ENCODE measurements at regions not wholly inside any gene's neighbourhood (a gene's known extent, or its start where the extent isn't known, plus 50 kb on each side); places are given as distances from the start of the nearest gene placed in this dataset.

DNA sequence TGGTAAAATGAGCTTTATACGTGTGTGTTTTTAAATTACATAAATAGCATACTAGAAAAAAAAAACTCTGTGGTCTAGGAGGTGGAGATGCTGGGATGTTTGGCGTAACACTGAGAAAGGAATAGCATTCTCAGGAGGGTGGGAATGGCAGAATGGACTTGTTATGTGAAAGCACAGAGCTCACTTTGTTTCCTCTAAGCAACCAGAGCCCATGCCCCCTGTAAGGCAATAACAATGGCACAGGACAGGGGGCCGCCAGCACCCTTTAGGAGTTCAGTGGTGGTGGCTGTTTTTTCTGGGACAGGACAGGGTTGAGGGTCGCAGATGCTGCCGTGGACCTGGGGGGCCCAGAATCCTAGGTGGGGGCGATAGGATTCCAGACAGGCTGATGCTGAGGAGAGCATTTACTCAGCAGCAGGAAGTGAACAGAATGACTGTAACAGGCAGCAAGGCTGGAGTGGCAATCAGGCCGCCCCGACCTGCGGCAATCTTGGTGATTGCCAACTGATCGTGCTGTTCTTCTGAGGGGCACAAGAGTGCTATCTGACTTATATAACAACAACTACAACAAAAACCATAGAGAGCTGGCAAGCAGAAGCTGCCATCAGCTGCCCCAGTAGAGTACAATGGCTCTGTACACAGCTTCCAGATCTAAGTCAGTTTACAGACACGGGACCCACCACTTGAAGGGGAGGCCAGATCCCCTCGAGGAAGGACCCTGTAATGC, 160.4 kb downstream of the UACA start:
- no peaks in the 10 kb centered on the region for H3K9me3 ChIP-seq (ENCODE audit: low read length)
- no peak overlapping the region for H2AFZ ChIP-seq (ENCODE audit: low read length)
- no peaks in the 10 kb centered on the region for H3K36me3 ChIP-seq (ENCODE audit: insufficient read depth, low read length)
- H3K79me2 ChIP-seq (ENCODE audit: insufficient read depth, low read depth, low read length): no peaks in the 10 kb centered on the region
- H3K4me2 ChIP-seq (ENCODE audit: low read length): no peak overlapping the region
- no peak for DNase-seq (ENCODE audit: low spot score)
- no peak overlapping the region for H3K4me3 ChIP-seq (ENCODE audit: low read depth, low read length, poor library complexity, severe bottlenecking)
- intact Hi-C loops (cut with micrococcal nuclease; ENCODE audit: unreplicated experiment): no loop called here
- no TSS peak for BruUV-seq (replicated peaks)
- H3K9me2 ChIP-seq (ENCODE audit: insufficient read depth, low read length): no peaks in the 10 kb centered on the region
- no peak overlapping the region for H3K27ac ChIP-seq (ENCODE audit: low read depth, low read length, poor library complexity, severe bottlenecking)
- H3K4me1 ChIP-seq (ENCODE audit: insufficient read depth, low read length, poor library complexity, severe bottlenecking): no peaks in the 10 kb centered on the region
- CTCF ChIA-PET (ENCODE audit: unreplicated experiment): no interaction called here
- TF ChIP-seq EZH2phosphoT487 (IDR thresholded peaks at IDR 0.05; ENCODE audit: borderline replicate concordance, low read depth, low read length) (no peak), CTCF (conservative IDR thresholded peaks at IDR 0.05; ENCODE audit: low read length) (no peak)
- POLR2A ChIA-PET: interaction anchor here (0.7 kb wide), 1 partner anchor 730 kb away, joined by 3 read pairs; no protein-coding TSS in a partner anchor
- H4K20me1 ChIP-seq (ENCODE audit: insufficient read depth, low read length): no peaks in the 10 kb centered on the region

DNA sequence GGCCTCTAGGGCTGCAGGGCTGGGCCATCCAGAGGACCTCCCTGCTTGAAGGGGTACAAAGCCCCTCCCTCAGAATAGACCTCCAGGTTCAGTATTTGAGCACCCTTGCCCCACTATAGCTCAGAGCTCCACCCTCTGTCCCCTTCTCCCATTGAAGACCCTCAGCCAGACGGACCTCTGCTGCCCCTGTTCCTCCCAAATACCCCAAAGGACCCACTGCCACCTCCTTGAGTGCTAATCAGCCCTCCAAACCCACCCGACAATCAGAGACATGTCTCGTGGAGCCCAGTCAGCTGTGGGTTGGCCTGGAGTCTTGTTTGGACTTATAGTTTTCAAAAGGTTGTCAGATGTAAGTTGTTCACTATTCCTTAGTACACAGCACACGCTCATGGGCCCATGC, 161.1 kb downstream of the UACA start:
- Histone ChIP-seq H3K9me2 (ENCODE audit: insufficient read depth, low read length) (no peaks in the 10 kb centered on the region), H3K4me2 (ENCODE audit: low read length) (no peak overlapping the region), H2AFZ (ENCODE audit: low read length) (no peak overlapping the region), H3K79me2 (ENCODE audit: insufficient read depth, low read depth, low read length) (no peaks in the 10 kb centered on the region), H4K20me1 (ENCODE audit: insufficient read depth, low read length) (no peaks in the 10 kb centered on the region), H3K36me3 (ENCODE audit: insufficient read depth, low read length) (no peaks in the 10 kb centered on the region), H3K4me3 (ENCODE audit: low read depth, low read length, poor library complexity, severe bottlenecking) (no peak overlapping the region), H3K27ac (ENCODE audit: low read depth, low read length, poor library complexity, severe bottlenecking) (no peak overlapping the region), H3K4me1 (ENCODE audit: insufficient read depth, low read length, poor library complexity, severe bottlenecking) (no peaks in the 10 kb centered on the region), H3K9me3 (ENCODE audit: low read length) (no peaks in the 10 kb centered on the region)
- POLR2A ChIA-PET: interaction anchor here (0.7 kb wide), 1 partner anchor 730 kb away, joined by 3 read pairs; no protein-coding TSS in a partner anchor
- DNase-seq (ENCODE audit: low spot score): no peak
- BruUV-seq (replicated peaks): no TSS peak
- CTCF ChIA-PET (ENCODE audit: unreplicated experiment): no interaction called here
- intact Hi-C loops (cut with micrococcal nuclease; ENCODE audit: unreplicated experiment): no loop called here
- no peak for TF ChIP-seq EZH2phosphoT487 (IDR thresholded peaks at IDR 0.05; ENCODE audit: borderline replicate concordance, low read depth, low read length)
- no peak for TF ChIP-seq CTCF (conservative IDR thresholded peaks at IDR 0.05; ENCODE audit: low read length)

DNA sequence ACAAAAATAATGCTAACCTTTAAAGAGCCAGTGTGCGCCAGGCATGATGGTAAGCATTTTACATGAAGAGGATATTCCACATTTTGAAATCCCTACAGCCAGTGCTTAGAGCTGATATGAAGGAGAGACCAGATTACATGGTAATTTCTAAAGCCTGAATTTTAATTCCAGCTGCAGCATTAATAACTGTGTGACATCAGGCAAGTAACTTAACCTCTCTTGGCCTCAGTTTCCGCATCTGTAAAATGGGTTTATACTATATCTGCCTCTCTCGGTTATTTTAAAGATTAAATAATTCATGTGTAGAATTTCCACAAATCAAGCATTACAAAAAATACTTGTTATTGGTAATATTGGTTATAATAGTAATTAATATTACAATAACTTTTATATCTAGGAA, 165.4 kb downstream of the UACA start:
- no peaks in the 10 kb centered on the region for H3K4me1 ChIP-seq (ENCODE audit: insufficient read depth, low read length, poor library complexity, severe bottlenecking)
- H3K4me2 ChIP-seq (ENCODE audit: low read length): no peak overlapping the region
- H3K4me3 ChIP-seq (ENCODE audit: low read depth, low read length, poor library complexity, severe bottlenecking): no peak overlapping the region
- POLR2A ChIA-PET: no interaction called here
- H3K79me2 ChIP-seq (ENCODE audit: insufficient read depth, low read depth, low read length): no peaks in the 10 kb centered on the region
- H3K9me3 ChIP-seq (ENCODE audit: low read length): 0 out of 2 replicates have a peak, but pooled peaks cover 6% of the 10 kb centered on the region
- BruUV-seq (replicated peaks): no TSS peak
- no peaks in the 10 kb centered on the region for H4K20me1 ChIP-seq (ENCODE audit: insufficient read depth, low read length)
- no peaks in the 10 kb centered on the region for H3K36me3 ChIP-seq (ENCODE audit: insufficient read depth, low read length)
- H3K27ac ChIP-seq (ENCODE audit: low read depth, low read length, poor library complexity, severe bottlenecking): no peak overlapping the region
- no peaks in the 10 kb centered on the region for H3K9me2 ChIP-seq (ENCODE audit: insufficient read depth, low read length)
- CTCF ChIA-PET (ENCODE audit: unreplicated experiment): no interaction called here
- no peak overlapping the region for H2AFZ ChIP-seq (ENCODE audit: low read length)
- TF ChIP-seq CTCF (conservative IDR thresholded peaks at IDR 0.05; ENCODE audit: low read length) (no peak), EZH2phosphoT487 (IDR thresholded peaks at IDR 0.05; ENCODE audit: borderline replicate concordance, low read depth, low read length) (no peak)
- DNase-seq (ENCODE audit: low spot score): no peak
- intact Hi-C loops (cut with micrococcal nuclease; ENCODE audit: unreplicated experiment): no loop called here

Measured in OCI-LY7 (cell line).